Gastroesophageal sphincter (tissue), 3 donors: ENCODE measurements at regions not wholly inside any gene's neighbourhood (a gene's known extent, or its start where the extent isn't known, plus 50 kb on each side); places are given as distances from the start of the nearest gene placed in this dataset.

ENCODE experiments used
- POLR2AphosphoS5 ChIP-seq: sonication (generic); formaldehyde crosslinking; IDR thresholded peaks from one replicate; pipeline ENCODE4 v1.6.1; 2017; ENCODE audit warnings: antibody characterized with exemption
- TF ChIP-seq, protein P1 (sequence below), 4 experiments: fragments of 200-600 bp in 2 of 4; fragments of 450-650 bp in 2 of 4; sonication (generic) in 1 of 4; IDR thresholded peaks; one replicate each; pipeline ENCODE4 v1.5.1; 2017 to 2019; ENCODE audit warnings: antibody characterized with exemption in 4 of 4, mild to moderate bottlenecking in 2 of 4, moderate library complexity in 2 of 4

DNA sequence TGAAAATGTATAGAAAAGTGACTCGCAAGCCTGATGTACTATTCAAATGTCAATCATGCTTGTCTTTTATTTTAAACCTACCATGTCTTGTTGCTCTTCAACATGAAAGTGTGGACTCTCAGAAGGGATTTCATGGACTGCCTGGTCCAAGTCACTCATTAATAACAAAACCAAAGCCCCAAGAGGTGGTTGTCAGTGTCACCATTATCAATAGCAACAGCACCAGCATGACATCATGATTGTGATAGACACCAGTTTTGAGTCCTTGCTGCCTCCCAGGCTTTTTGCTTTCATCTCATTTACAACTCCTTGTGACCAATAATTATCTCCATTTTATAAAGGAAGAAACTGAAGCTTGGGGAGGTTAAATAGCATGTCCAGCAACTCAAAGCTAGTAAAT is 112.0 kb upstream of the TMPO start:
- TF ChIP-seq POLR2AphosphoS5, result no peak
- TF ChIP-seq, protein P1, sequence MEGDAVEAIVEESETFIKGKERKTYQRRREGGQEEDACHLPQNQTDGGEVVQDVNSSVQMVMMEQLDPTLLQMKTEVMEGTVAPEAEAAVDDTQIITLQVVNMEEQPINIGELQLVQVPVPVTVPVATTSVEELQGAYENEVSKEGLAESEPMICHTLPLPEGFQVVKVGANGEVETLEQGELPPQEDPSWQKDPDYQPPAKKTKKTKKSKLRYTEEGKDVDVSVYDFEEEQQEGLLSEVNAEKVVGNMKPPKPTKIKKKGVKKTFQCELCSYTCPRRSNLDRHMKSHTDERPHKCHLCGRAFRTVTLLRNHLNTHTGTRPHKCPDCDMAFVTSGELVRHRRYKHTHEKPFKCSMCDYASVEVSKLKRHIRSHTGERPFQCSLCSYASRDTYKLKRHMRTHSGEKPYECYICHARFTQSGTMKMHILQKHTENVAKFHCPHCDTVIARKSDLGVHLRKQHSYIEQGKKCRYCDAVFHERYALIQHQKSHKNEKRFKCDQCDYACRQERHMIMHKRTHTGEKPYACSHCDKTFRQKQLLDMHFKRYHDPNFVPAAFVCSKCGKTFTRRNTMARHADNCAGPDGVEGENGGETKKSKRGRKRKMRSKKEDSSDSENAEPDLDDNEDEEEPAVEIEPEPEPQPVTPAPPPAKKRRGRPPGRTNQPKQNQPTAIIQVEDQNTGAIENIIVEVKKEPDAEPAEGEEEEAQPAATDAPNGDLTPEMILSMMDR (IDR thresholded peaks at IDR 0.05), result no peak
